AG10803 (cell line): ENCODE measurements at regions not wholly inside any gene's neighbourhood (a gene's known extent, or its start where the extent isn't known, plus 50 kb on each side); places are given as distances from the start of the nearest gene placed in this dataset.

Experiments used
- DNase-seq: peaks from one replicate; pipeline ENCODE4 v3.0.0; 2010; ENCODE audit warnings: low read depth
- H3K4me3 ChIP-seq: 2 replicates; pipeline ENCODE4 v1.5.1; 2011; ENCODE audit warnings: mild to moderate bottlenecking, low read length, control low read depth
- CTCF ChIP-seq: conservative IDR thresholded peaks from 2 replicates; pipeline ENCODE4 v1.5.1; 2011; ENCODE audit warnings: mild to moderate bottlenecking, low read length, control low read depth, inconsistent platforms

GRCh38 chr7:110170841-110171240 is 920.1 kb upstream of the LRRN3 start:
- DNase-seq, result no peak
- no peak for TF ChIP-seq CTCF
- no peak overlapping the region for H3K4me3 ChIP-seq

GRCh38 chr7:110177463-110177862 is 913.5 kb upstream of the LRRN3 start:
- TF ChIP-seq CTCF, result no peak
- no peak overlapping the region for H3K4me3 ChIP-seq
- DNase-seq, result no peak

GRCh38 chr7:110179037-110179436 is 911.9 kb upstream of the LRRN3 start:
- TF ChIP-seq CTCF, result no peak
- no peak overlapping the region for H3K4me3 ChIP-seq
- no peak for DNase-seq

- no peak overlapping the region for H3K4me3 ChIP-seq
- DNase-seq, result no peak
- TF ChIP-seq CTCF, result no peak
Observed at GRCh38 chr7:110181768-110182167, 909.2 kb upstream of the LRRN3 start.

- H3K4me3 ChIP-seq, result no peak overlapping the region
- DNase-seq, result no peak
- no peak for TF ChIP-seq CTCF
Observed at GRCh38 chr7:110186334-110186733, 904.6 kb upstream of the LRRN3 start.

GRCh38 chr7:110187877-110188554 is 902.9 kb upstream of the LRRN3 start:
- DNase-seq, result no peak
- H3K4me3 ChIP-seq, result no peak overlapping the region
- TF ChIP-seq CTCF, result no peak

- no peak overlapping the region for H3K4me3 ChIP-seq
- no peak for TF ChIP-seq CTCF
- no peak for DNase-seq
Observed at GRCh38 chr7:110204527-110204926, 886.4 kb upstream of the LRRN3 start.
